ENCODE measurements at regions not wholly inside any gene's neighbourhood (a gene's known extent, or its start where the extent isn't known, plus 50 kb on each side); places are given as distances from the start of the nearest gene placed in this dataset.

DNA sequence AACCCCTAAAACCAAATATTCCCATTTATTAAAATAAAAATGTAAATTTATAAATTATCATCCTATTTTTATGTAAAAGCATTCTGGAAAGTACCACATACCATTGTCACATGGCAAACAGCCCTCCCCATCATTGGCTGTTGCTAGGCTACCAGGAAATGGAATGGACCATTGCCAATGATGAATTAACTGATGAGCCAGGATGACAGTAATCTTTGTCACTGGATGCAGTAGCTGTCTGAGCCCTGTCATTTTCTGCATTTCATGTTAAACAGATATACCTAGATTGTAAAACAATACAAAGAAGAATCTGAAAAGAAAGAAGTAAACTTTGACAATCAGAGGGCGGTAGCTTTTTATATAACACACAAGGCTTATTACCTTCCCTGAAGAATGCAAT is 641.4 kb downstream of the BCL11A start:
- no peaks in the 10 kb centered on the region for H3K4me1 ChIP-seq (ENCODE audit: low read depth)
- TF ChIP-seq, protein P1, sequence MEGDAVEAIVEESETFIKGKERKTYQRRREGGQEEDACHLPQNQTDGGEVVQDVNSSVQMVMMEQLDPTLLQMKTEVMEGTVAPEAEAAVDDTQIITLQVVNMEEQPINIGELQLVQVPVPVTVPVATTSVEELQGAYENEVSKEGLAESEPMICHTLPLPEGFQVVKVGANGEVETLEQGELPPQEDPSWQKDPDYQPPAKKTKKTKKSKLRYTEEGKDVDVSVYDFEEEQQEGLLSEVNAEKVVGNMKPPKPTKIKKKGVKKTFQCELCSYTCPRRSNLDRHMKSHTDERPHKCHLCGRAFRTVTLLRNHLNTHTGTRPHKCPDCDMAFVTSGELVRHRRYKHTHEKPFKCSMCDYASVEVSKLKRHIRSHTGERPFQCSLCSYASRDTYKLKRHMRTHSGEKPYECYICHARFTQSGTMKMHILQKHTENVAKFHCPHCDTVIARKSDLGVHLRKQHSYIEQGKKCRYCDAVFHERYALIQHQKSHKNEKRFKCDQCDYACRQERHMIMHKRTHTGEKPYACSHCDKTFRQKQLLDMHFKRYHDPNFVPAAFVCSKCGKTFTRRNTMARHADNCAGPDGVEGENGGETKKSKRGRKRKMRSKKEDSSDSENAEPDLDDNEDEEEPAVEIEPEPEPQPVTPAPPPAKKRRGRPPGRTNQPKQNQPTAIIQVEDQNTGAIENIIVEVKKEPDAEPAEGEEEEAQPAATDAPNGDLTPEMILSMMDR (IDR thresholded peaks at IDR 0.05; ENCODE audit: low read depth, low read length): no peak
- no peaks in the 10 kb centered on the region for H3K36me3 ChIP-seq
- H3K4me3 ChIP-seq: no peak overlapping the region
- no peak overlapping the region for H3K27ac ChIP-seq
- no peak for DNase-seq (ENCODE audit: low read depth in 1 of 2, low spot score in 1 of 2)
- no peaks in the 10 kb centered on the region for H3K27me3 ChIP-seq
- H3K9me3 ChIP-seq (ENCODE audit: low read depth): no peaks in the 10 kb centered on the region

DNA sequence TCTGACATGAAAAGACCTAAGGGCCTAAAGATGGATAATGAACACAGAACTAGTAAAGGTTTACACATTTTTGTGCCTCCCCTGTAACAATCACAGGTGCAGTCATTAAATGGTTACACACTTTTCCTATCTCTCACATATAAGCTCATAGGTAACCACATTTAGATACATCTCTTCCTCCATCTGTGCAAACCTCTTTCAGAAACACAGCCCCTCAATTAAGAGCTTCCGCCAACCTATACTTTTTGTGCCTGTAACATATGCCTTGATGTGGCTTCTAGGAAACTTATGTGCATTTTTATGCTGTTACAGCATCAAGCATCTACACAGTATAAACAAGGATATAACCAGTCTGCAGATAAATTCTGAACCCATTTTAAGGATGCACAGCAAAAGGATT is 643.3 kb downstream of the BCL11A start:
- Histone ChIP-seq H3K36me3 (no peaks in the 10 kb centered on the region), H3K27me3 (no peaks in the 10 kb centered on the region), H3K4me1 (ENCODE audit: low read depth) (no peaks in the 10 kb centered on the region), H3K9me3 (ENCODE audit: low read depth) (no peaks in the 10 kb centered on the region), H3K4me3 (no peak overlapping the region), H3K27ac (no peak overlapping the region)
- TF ChIP-seq, protein P1 (IDR thresholded peaks at IDR 0.05; ENCODE audit: low read depth, low read length): no peak
- no peak for DNase-seq (ENCODE audit: low read depth in 1 of 2, low spot score in 1 of 2)

- H3K27me3 ChIP-seq: no peaks in the 10 kb centered on the region
- H3K36me3 ChIP-seq: no peaks in the 10 kb centered on the region
- H3K9me3 ChIP-seq (ENCODE audit: low read depth): no peaks in the 10 kb centered on the region
- no peak overlapping the region for H3K4me3 ChIP-seq
- no peaks in the 10 kb centered on the region for H3K4me1 ChIP-seq (ENCODE audit: low read depth)
- no peak overlapping the region for H3K27ac ChIP-seq
- DNase-seq (ENCODE audit: low read depth in 1 of 2, low spot score in 1 of 2): no peak
- TF ChIP-seq, protein P1 (IDR thresholded peaks at IDR 0.05; ENCODE audit: low read depth, low read length): no peak
Observed at GRCh38 chr2:59909147-59909546, 644.3 kb downstream of the BCL11A start.

DNA sequence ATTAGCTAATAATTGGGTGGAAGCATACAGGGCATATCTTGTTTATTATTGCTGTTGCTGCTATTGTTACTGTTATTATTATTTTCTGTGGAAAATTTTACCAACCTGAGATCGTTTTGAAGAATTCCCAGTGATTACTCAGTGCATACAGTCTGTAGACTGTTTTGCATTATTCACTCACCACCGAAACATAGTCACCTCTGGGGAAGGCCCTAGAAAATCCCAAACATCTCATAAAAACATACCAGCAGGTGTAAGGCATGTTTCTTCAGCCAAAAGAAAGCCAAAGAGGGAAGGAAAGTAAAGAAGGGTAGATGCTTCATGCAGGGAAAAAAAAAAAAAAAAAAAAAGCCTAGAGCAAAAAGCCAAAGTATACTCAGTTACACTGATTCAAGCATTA is 647.7 kb downstream of the BCL11A start:
- Histone ChIP-seq H3K4me3 (no peak overlapping the region), H3K9me3 (ENCODE audit: low read depth) (no peaks in the 10 kb centered on the region), H3K27ac (no peak overlapping the region), H3K36me3 (no peaks in the 10 kb centered on the region), H3K4me1 (ENCODE audit: low read depth) (peaks cover 5% of the 10 kb centered on the region), H3K27me3 (no peaks in the 10 kb centered on the region)
- TF ChIP-seq, protein P1 (IDR thresholded peaks at IDR 0.05; ENCODE audit: low read depth, low read length): no peak
- no peak for DNase-seq (ENCODE audit: low read depth in 1 of 2, low spot score in 1 of 2)

- Histone ChIP-seq H3K9me3 (ENCODE audit: low read depth) (no peaks in the 10 kb centered on the region), H3K27ac (no peak overlapping the region), H3K27me3 (no peaks in the 10 kb centered on the region), H3K36me3 (no peaks in the 10 kb centered on the region), H3K4me3 (no peak overlapping the region), H3K4me1 (ENCODE audit: low read depth) (peaks cover 17% of the 10 kb centered on the region)
- no peak for DNase-seq (ENCODE audit: low read depth in 1 of 2, low spot score in 1 of 2)
- TF ChIP-seq, protein P1 (IDR thresholded peaks at IDR 0.05; ENCODE audit: low read depth, low read length): no peak
Observed at GRCh38 chr2:59903994-59904544, 649.4 kb downstream of the BCL11A start.
